Epithelial cell of proximal tubule (primary cell): ENCODE measurements at regions not wholly inside any gene's neighbourhood (a gene's known extent, or its start where the extent isn't known, plus 50 kb on each side); places are given as distances from the start of the nearest gene placed in this dataset.
"Not testable (repeated sequence)": the region's sequence is repeated elsewhere in the genome, so short reads cannot be mapped to it uniquely, and the experiment has no call there.

Experiments used
- DNase-seq: peaks from one replicate; pipeline ENCODE4 v3.0.0-alpha.2; 2011; ENCODE audit warnings: low read depth
- H3K4me3 ChIP-seq: 2 replicates; pipeline ENCODE4 v1.5.1; 2011; ENCODE audit warnings: low read depth, mild to moderate bottlenecking, low read length
- CTCF ChIP-seq: conservative IDR thresholded peaks from 2 replicates; pipeline ENCODE4 v1.5.1; 2012; ENCODE audit warnings: low read depth, mild to moderate bottlenecking, low read length

- DNase-seq: no peak
- no peak for TF ChIP-seq CTCF
These were observed 229.8 kb downstream of the DKK2 start for GRCh38 chr4:106806158-106806797.

GRCh38 chr4:106803083-106803482 lies 233.0 kb downstream of the DKK2 start:
- no peak overlapping the region for H3K4me3 ChIP-seq
- TF ChIP-seq CTCF: no peak
- DNase-seq: no peak

More at GRCh38 chr4:106806158-106806797, 229.8 kb downstream of the DKK2 start:
- no peak overlapping the region for H3K4me3 ChIP-seq

- no peak overlapping the region for H3K4me3 ChIP-seq
- no peak for DNase-seq
- no peak for TF ChIP-seq CTCF
These were observed 234.7 kb downstream of the DKK2 start for GRCh38 chr4:106801386-106801785.

GRCh38 chr4:106796876-106797275 lies 239.2 kb downstream of the DKK2 start:
- no peak for TF ChIP-seq CTCF
- no peak for DNase-seq
- no peak overlapping the region for H3K4me3 ChIP-seq

- no peak for DNase-seq
- TF ChIP-seq CTCF: no peak
- H3K4me3 ChIP-seq: no peak overlapping the region
These were observed 240.8 kb downstream of the DKK2 start for GRCh38 chr4:106795326-106795725.

GRCh38 chr4:106793933-106794332 lies 242.2 kb downstream of the DKK2 start:
- no peak overlapping the region for H3K4me3 ChIP-seq
- no peak for DNase-seq
- TF ChIP-seq CTCF: no peak

GRCh38 chr4:106775636-106776035 lies 260.5 kb downstream of the DKK2 start:
- DNase-seq: no peak
- TF ChIP-seq CTCF: no peak
- H3K4me3 ChIP-seq: no peak overlapping the region

- H3K4me3 ChIP-seq, DNase-seq: not testable (repeated sequence)
These were observed 262.1 kb downstream of the DKK2 start for GRCh38 chr4:106774055-106774454.
